Effector memory CD8-positive, alpha-beta T cell (primary cell): ENCODE measurements at regions not wholly inside any gene's neighbourhood (a gene's known extent, or its start where the extent isn't known, plus 50 kb on each side); places are given as distances from the start of the nearest gene placed in this dataset.

Experiments
- ATAC-seq: fragments of 150-1000 bp; cut with Tn5 transposase; replicated peaks from 2 replicates; pipeline ENCODE4 v1.10.0; 2021; ENCODE audit warnings: mild to moderate bottlenecking, moderate library complexity
- DNase-seq, 3 experiments: peaks; one replicate each; pipeline ENCODE4 v3.0.0; 2021
- H3K27ac Mint-ChIP-seq, 2 donors: one replicate each; pipeline ENCODE4 v1.8.0; 2022; ENCODE audit warnings: mild to moderate bottlenecking in 2 of 2, mixed read lengths in 2 of 2, moderate library complexity in 2 of 2
- H3K27me3 Mint-ChIP-seq, 2 donors: one replicate each; pipeline ENCODE4 v1.8.0; 2022; ENCODE audit warnings: mixed read lengths in 2 of 2
- H3K36me3 Mint-ChIP-seq: one replicate; pipeline ENCODE4 v1.8.0; 2022; ENCODE audit warnings: mild to moderate bottlenecking, moderate library complexity, mixed read lengths; ENCODE audit not compliant: insufficient read depth
- H3K4me1 Mint-ChIP-seq, 2 donors: one replicate each; pipeline ENCODE4 v1.8.0; 2022; ENCODE audit warnings: low read depth in 2 of 2, mixed read lengths in 2 of 2
- H3K4me3 Mint-ChIP-seq, 2 donors: one replicate each; pipeline ENCODE4 v1.8.0; 2022; ENCODE audit warnings: mild to moderate bottlenecking in 2 of 2, mixed read lengths in 2 of 2, moderate library complexity in 2 of 2
- H3K9me3 Mint-ChIP-seq, 2 donors: one replicate each; pipeline ENCODE4 v1.8.0; 2022; ENCODE audit warnings: mixed read lengths in 2 of 2

DNA sequence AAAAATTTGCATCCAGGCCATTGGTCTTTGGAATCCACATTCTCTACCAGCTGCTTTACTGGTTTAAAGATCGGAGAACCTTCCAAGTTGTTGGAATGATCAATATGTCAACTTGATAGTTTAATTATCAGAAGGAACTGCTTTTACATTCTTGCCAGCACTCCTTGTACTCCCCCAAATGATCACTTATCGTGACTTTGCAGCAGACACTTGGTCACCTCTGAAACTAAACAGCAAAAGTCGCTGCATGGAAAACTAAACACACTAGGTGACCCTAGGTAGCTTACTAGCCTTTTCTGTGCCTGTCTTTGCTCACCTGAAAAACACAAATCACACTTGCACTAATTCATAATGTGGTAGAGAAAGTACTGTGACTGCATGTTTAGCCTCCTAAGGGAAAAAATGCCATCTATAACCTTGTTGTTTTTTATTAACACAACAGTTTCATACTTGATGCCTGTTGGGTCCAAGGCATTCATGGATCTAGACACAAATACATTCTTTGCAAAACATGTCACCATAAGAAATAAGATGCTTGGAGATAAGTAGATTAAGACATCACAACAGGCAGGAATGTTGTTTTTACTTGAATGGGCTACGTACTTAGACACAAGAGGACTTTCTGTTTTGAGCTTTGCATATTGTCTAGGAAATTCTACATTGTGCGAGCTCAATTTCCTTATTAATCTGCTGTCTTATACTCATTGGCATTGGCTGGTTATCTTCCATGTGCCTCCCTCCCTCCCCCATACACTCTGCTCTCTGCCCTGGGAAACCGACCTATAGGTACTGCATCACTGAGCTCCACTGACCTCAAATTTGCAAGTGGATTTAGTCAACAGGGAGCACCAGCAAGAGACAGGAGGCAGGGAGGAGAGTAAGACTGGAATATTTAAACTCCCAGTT, 219.1 kb upstream of the STK17B start:
- no peak for DNase-seq
- peaks cover 25 to 32% of the 10 kb centered on the region in 2 donors for H3K27me3 Mint-ChIP-seq
- H3K9me3 Mint-ChIP-seq, result no peaks in the 10 kb centered on the region
- H3K36me3 Mint-ChIP-seq, result no peaks in the 10 kb centered on the region
- H3K4me1 Mint-ChIP-seq, result no peaks in the 10 kb centered on the region
- no peak overlapping the region for H3K4me3 Mint-ChIP-seq
- ATAC-seq, result no peak
- no peak overlapping the region for H3K27ac Mint-ChIP-seq

DNA sequence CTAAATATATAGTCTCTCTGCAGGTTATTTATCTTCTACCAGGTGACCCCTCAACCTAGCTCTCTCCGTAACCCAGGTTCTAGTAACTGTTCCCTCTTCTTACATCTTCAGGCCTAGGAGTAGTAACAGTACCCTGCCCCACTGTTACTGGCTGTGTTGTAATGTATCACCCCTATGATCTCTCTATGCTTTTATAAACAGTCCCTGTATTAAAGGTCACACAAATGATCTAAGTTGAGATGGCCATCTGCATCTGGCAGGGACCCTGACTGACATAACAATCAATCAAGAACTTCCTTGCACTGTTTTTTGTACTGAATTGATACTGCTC, 219.7 kb upstream of the STK17B start:
- Mint-ChIP-seq H3K36me3 (no peaks in the 10 kb centered on the region), H3K4me1 (no peaks in the 10 kb centered on the region), H3K27ac (no peak overlapping the region), H3K4me3 (no peak overlapping the region), H3K9me3 (no peaks in the 10 kb centered on the region), H3K27me3 (peaks cover 25 to 36% of the 10 kb centered on the region in 2 donors)
- DNase-seq, result no peak
- ATAC-seq, result no peak

DNA sequence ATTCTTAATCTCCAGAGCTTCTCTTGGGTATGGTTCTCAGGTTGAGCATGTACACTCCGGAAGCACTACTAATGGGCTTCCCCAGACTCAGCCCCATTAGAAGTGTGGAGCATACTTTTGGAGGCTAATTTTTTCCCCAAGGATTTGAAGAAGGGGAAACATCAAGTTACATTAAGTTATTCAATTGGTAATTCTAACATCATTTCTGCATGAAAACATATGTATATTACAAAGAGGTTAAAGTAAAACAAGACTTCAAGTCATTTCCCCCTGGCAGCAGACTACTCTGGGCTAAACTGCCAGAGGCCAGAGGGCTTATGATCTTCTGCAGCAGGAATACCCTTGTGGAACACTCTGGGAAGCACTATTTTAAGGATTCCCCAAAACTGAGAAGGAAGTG, 227.7 kb upstream of the STK17B start:
- no peak overlapping the region for H3K4me3 Mint-ChIP-seq
- no peaks in the 10 kb centered on the region for H3K36me3 Mint-ChIP-seq
- DNase-seq (no peak), ATAC-seq (no peak)
- H3K27ac Mint-ChIP-seq, result no peak overlapping the region
- no peaks in the 10 kb centered on the region for H3K4me1 Mint-ChIP-seq
- no peaks in the 10 kb centered on the region for H3K9me3 Mint-ChIP-seq
- peaks cover 0 to 17% of the 10 kb centered on the region in 2 donors for H3K27me3 Mint-ChIP-seq

DNA sequence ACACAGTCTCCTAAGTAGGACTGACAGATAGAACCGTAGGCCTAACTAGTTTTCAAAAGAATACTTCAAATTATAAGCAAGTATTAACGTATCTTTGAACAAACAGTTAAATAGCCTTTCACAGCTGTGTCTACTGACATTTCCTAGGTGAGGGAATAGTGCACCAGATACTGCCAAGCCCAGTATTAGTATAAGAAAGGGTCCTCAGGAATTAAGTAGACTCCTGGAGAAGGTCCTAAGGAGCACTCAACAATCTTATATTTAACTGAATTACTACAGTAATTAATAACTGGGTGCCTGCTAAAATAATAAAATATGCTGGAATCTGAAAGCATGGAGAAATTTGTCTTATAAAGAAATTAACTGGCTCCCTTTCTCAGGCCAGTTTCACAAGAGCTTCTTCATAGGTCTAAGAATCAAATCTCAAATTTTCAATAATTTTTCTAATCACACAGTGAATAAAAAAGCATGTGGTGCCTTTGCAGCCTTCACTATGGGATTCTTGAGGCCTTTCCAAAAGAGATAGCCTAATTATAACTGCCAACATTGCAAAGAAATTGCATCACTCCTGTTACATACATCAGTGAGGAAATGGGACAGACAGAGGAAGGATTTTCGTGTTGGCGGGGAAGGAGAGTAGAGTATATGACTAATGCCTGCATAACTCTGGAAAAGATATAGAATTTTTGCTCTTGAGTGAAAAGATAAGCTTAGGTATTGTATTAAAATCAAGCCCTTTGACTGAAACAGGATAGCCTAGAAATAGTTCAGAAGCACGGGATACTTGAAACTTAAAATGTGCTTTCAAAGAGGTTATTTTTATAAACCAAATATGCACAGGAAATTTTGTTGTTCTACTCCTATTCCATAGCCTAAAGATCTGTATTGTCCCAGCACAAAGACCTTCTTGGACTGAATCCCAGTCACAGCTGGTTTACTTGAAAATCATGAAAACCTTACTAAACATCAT, 228.6 kb upstream of the STK17B start:
- H3K36me3 Mint-ChIP-seq, result no peaks in the 10 kb centered on the region
- no peaks in the 10 kb centered on the region for H3K9me3 Mint-ChIP-seq
- H3K27me3 Mint-ChIP-seq, result peaks cover 0 to 9% of the 10 kb centered on the region in 2 donors
- DNase-seq (no peak), ATAC-seq (no peak)
- H3K4me3 Mint-ChIP-seq, result no peak overlapping the region
- H3K27ac Mint-ChIP-seq, result no peak overlapping the region
- no peaks in the 10 kb centered on the region for H3K4me1 Mint-ChIP-seq

DNA sequence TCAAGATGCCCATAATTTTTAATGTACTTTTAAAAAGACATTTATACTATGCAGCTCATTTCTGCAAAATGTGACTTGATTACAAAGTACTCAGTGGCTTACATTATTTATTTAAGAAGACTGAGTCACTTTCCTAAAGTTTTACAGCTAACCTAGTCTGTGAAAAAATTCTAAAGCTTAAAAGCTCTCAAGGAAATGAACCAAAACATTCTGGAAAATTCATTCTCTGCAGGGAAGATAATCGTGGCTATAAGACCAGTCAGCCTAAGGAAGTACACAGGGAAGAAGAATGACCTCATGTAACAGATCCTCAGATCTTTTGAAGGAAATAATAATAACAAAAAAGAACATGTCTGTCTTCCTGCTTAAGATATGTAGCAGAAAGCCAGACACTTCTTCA, 232.1 kb upstream of the STK17B start:
- no peak for DNase-seq
- H3K9me3 Mint-ChIP-seq, result no peaks in the 10 kb centered on the region
- no peak for ATAC-seq
- H3K4me3 Mint-ChIP-seq, result no peak overlapping the region
- H3K4me1 Mint-ChIP-seq, result no peaks in the 10 kb centered on the region
- peaks cover 0 to 5% of the 10 kb centered on the region in 2 donors for H3K27me3 Mint-ChIP-seq
- no peaks in the 10 kb centered on the region for H3K36me3 Mint-ChIP-seq
- no peak overlapping the region for H3K27ac Mint-ChIP-seq

DNA sequence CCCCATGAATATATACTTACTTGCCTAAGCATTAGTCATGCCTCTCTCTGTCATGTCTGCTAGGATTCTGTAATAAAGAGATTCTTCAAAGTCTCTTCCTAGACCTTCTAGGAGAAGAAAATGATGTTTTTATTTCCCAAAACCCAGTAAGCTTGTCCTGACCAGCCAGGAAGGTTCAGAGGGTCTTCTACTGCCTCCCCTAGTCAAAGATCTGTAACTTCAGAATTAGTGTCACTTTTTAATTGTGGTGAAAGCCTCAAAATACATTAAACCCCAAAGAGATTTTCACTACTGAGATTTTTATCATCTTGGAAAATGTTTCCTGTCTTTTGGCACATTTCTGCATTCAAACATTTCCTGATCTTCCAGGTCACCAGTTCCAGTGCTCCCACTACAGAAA, 232.9 kb upstream of the STK17B start:
- ATAC-seq, result no peak
- no peak for DNase-seq
- no peaks in the 10 kb centered on the region for H3K9me3 Mint-ChIP-seq
- H3K4me3 Mint-ChIP-seq, result no peak overlapping the region
- no peak overlapping the region for H3K27ac Mint-ChIP-seq
- H3K36me3 Mint-ChIP-seq, result no peaks in the 10 kb centered on the region
- peaks cover 0 to 13% of the 10 kb centered on the region in 2 donors for H3K27me3 Mint-ChIP-seq
- no peaks in the 10 kb centered on the region for H3K4me1 Mint-ChIP-seq

DNA sequence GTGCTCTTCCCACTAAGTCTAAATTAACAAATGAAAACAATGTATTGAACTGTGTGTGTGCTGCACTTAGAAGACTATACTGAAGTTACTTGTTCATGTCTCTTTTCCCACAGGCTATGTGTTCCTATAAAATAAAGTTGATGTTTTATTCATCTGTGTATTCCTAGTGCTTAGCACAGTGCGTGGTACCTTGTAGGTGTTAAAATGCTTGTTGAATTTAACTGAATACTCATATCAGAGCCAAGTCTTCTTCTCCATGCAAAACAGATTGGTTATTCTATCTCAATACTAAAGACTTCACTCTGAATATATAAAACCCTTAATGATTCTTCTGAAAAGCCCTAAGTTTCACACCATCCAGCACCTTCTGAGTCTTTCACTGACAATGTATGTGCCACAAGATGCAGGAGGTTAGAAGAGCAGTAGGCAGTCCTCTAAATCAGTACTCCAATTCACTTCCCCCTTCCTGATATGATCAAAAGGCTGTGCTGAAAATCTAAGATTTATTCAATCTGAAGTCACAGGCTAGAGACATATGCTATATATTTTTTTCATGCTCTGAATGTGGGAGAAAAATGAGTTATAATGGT, 231.7 kb upstream of the CCDC150 start:
- Mint-ChIP-seq H3K27me3 (peaks cover 12 to 24% of the 10 kb centered on the region in 2 donors), H3K27ac (no peak overlapping the region)

DNA sequence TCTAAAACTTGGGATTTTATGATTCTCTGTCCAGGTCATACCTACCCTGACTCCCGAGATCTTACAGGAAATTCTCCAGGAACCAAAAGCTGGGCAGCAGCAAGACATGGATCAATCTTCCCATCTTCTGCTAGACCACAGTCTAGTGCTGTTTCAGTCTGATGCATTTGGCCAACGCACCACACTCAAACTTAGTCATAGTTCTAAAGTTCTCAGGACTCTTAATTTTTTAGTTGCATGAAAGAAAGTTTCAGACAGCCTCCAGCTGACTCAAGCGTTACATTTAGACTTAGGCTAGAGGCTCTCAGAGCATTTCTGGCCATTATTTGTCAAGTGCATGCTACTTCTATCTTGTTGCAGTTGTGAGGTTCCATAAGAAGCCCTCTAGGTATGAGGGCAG, 230.1 kb upstream of the CCDC150 start:
- Mint-ChIP-seq H3K27me3 (peaks cover 23 to 31% of the 10 kb centered on the region in 2 donors), H3K4me3 (no peak overlapping the region), H3K4me1 (no peaks in the 10 kb centered on the region), H3K27ac (no peak overlapping the region), H3K9me3 (no peaks in the 10 kb centered on the region), H3K36me3 (no peaks in the 10 kb centered on the region)
- no peak for DNase-seq
- ATAC-seq, result no peak

More for the DNA sequence above, 231.7 kb upstream of the CCDC150 start:
- no peaks in the 10 kb centered on the region for H3K36me3 Mint-ChIP-seq
- ATAC-seq, result no peak
- no peak for DNase-seq
- no peaks in the 10 kb centered on the region for H3K4me1 Mint-ChIP-seq
- H3K4me3 Mint-ChIP-seq, result no peak overlapping the region
- H3K9me3 Mint-ChIP-seq, result no peaks in the 10 kb centered on the region

DNA sequence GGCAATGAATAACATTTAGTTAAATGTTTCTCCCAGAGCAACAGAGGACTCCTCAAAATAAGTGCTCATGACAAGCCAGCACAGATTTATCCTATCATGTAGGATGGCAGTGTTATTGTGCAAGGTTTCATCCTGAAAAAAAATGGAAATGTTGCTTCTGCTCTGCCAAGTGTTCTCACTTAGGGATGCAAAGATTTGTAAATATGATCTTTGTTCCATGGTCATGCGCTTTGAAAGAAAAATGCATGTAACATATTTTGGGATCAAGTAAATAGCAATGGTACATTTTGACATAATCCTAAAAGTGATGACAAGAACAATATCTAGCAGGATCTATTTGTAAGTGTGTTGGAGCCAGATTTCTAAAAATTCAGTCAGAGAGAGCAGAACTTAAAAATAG, 229.5 kb upstream of the CCDC150 start:
- DNase-seq (no peak), ATAC-seq (no peak)
- H3K27ac Mint-ChIP-seq, result no peak overlapping the region
- H3K9me3 Mint-ChIP-seq, result no peaks in the 10 kb centered on the region
- H3K36me3 Mint-ChIP-seq, result no peaks in the 10 kb centered on the region
- no peak overlapping the region for H3K4me3 Mint-ChIP-seq
- H3K27me3 Mint-ChIP-seq, result peaks cover 29 to 35% of the 10 kb centered on the region in 2 donors
- peaks cover 2 to 5% of the 10 kb centered on the region in 2 donors for H3K4me1 Mint-ChIP-seq

DNA sequence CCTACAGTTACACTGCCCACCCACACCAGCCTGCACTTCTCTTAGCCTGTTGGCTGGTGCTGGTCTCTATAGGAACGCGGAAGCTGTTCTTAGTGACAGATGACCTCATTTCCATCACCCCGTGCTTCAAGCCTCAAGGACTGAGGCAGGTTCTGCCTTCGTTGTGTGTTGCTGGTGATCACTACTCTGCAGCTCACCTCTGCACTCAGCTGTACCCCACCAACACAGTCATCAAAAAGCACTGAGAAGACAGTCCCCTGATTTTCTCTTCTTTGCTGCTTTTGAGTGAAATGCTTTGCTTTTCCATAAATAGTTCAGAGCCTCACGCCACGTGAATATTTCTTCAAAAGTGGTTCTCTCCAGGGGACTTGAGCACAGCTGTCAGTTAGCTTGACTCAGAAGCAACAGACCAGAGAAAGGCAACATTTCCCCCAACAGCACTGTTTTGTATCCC, 225.7 kb upstream of the CCDC150 start:
- peaks cover 9 to 12% of the 10 kb centered on the region in 2 donors for H3K4me1 Mint-ChIP-seq
- peaks cover 43 to 45% of the 10 kb centered on the region in 2 donors for H3K27me3 Mint-ChIP-seq
- DNase-seq, result no peak
- H3K4me3 Mint-ChIP-seq, result no peak overlapping the region
- ATAC-seq, result no peak
- peaks cover 3% of the 10 kb centered on the region for H3K36me3 Mint-ChIP-seq
- no peak overlapping the region for H3K27ac Mint-ChIP-seq
- no peaks in the 10 kb centered on the region for H3K9me3 Mint-ChIP-seq

DNA sequence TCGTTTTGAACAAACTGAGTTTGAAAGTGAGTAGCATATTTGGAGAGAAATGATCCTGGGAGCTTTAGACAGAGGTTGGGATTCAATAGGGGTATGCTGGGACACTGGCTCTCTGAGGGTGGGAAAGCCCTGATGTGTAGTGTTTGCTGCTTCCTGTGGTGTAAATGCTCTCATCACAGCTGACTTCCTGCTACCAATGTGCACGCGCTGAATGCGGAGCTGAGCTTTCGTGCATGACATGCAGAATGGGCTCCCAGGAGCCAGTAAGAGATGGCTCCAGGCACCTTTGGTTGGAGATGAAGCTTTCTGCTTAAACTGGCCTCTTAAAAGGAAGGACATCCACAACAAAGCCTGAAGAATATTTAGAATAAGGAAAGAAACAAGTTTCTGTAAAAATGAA, 224.1 kb upstream of the CCDC150 start:
- Mint-ChIP-seq H3K4me3 (peak overlapping the region; percentile 70 to 75), H3K9me3 (no peaks in the 10 kb centered on the region), H3K27ac (peak overlapping the region in 1 of 2 donors; percentile 49), H3K36me3 (peaks cover 3% of the 10 kb centered on the region), H3K4me1 (peaks cover 9 to 12% of the 10 kb centered on the region in 2 donors), H3K27me3 (peaks cover 40 to 54% of the 10 kb centered on the region in 2 donors)
- DNase-seq, result no peak
- peak; percentile 73 for ATAC-seq

DNA sequence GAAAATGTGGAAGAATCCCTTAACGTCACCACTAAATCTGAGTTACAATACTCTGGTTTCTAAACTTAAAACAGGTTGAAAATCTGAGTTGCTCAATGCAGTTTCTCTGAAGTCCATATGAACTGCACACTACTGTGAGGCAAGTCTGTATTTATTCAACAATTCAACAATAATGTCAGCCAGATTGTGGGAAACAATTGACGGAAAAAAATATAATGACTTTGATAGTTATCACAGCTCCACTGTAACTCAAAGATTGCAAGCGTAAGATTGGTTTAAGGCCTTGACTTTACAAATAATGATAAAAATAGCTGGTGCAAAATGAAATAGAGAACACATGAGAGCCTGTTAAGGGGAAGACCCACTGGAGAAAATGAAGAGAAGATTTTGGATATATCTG, 219.4 kb upstream of the CCDC150 start:
- Mint-ChIP-seq H3K27me3 (peaks cover 24 to 33% of the 10 kb centered on the region in 2 donors), H3K4me3 (no peak overlapping the region), H3K4me1 (peaks cover 5 to 6% of the 10 kb centered on the region in 2 donors), H3K27ac (no peak overlapping the region), H3K36me3 (peaks cover 3% of the 10 kb centered on the region), H3K9me3 (no peaks in the 10 kb centered on the region)
- no peak for DNase-seq
- ATAC-seq, result no peak

DNA sequence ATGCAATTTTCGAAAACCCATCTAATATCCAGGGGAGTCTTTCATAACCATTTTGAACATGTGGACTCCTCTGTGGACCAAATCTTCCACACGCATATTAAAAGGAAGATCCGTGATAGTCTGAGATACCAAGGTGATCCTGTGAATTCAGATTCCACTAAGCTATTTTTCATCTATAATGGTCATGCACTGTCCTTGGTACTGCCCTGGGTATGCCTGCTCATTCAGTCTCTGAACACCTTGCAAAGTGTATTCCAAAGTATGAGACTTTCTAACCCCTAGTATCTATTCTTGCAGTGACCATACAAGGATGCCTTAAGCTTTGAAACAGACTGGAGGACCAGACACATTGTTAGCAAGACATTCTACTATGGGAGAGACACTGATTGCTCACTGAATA, 217.6 kb upstream of the CCDC150 start:
- H3K27ac Mint-ChIP-seq, result no peak overlapping the region
- H3K9me3 Mint-ChIP-seq, result no peaks in the 10 kb centered on the region
- peaks cover 17 to 25% of the 10 kb centered on the region in 2 donors for H3K27me3 Mint-ChIP-seq
- no peak overlapping the region for H3K4me3 Mint-ChIP-seq
- H3K36me3 Mint-ChIP-seq, result peaks cover 3% of the 10 kb centered on the region
- DNase-seq (no peak), ATAC-seq (no peak)
- H3K4me1 Mint-ChIP-seq, result no peaks in the 10 kb centered on the region
